GM23338 (cell line): ENCODE measurements at regions not wholly inside any gene's neighbourhood (a gene's known extent, or its start where the extent isn't known, plus 50 kb on each side); places are given as distances from the start of the nearest gene placed in this dataset.

Source experiments
- ATAC-seq: fragments of 200-7000 bp; cut with Tn5 transposase; 3 replicates; pipeline ENCODE4 v1.9.1; 2020
- DNase-seq: peaks from one replicate; pipeline ENCODE4 v3.0.0-alpha.2; 2015; ENCODE audit warnings: low spot score
- H2AFZ ChIP-seq: fragments of 200-600 bp; sonication (generic); 2 replicates; pipeline ENCODE4 v1.8.0; 2016; ENCODE audit warnings: antibody characterized with exemption, mild to moderate bottlenecking, moderate library complexity
- H3F3A ChIP-seq: fragments of 200-600 bp; sonication (generic); replicated peaks from 2 replicates; pipeline ENCODE4 v1.8.0; 2017; ENCODE audit warnings: antibody characterized with exemption, mixed run types, low read depth
- H3K27ac ChIP-seq: fragments of 200-600 bp; sonication (generic); 2 replicates; pipeline ENCODE4 v1.6.1; 2016; ENCODE audit warnings: low read depth
- H3K27me3 ChIP-seq: fragments of 200-600 bp; sonication (generic); 2 replicates; pipeline ENCODE4 v1.8.0; 2016; ENCODE audit warnings: mild to moderate bottlenecking, mixed run types, moderate library complexity; ENCODE audit not compliant: insufficient read depth
- H3K36me3 ChIP-seq: fragments of 200-600 bp; sonication (generic); 2 replicates; pipeline ENCODE4 v1.8.0; 2016; ENCODE audit warnings: mild to moderate bottlenecking; ENCODE audit not compliant: insufficient read depth
- H3K4me1 ChIP-seq: fragments of 200-600 bp; sonication (generic); 2 replicates; pipeline ENCODE4 v1.8.0; 2016; ENCODE audit warnings: mild to moderate bottlenecking, moderate library complexity; ENCODE audit not compliant: insufficient read depth
- H3K4me2 ChIP-seq: fragments of 200-600 bp; sonication (generic); 2 replicates; pipeline ENCODE4 v1.7.1; 2017; ENCODE audit warnings: mixed run types
- H3K4me3 ChIP-seq: fragments of 200-600 bp; sonication (generic); 2 replicates; pipeline ENCODE4 v1.6.1; 2016; ENCODE audit warnings: mixed run types
- H3K79me2 ChIP-seq: fragments of 200-600 bp; sonication (generic); replicated peaks from 2 replicates; pipeline ENCODE4 v1.8.0; 2017; ENCODE audit warnings: mild to moderate bottlenecking; ENCODE audit not compliant: insufficient read depth
- H3K9me2 ChIP-seq: fragments of 200-600 bp; sonication (generic); 2 replicates; pipeline ENCODE4 v1.8.0; 2017; ENCODE audit not compliant: insufficient read depth
- H4K20me1 ChIP-seq: fragments of 200-600 bp; sonication (generic); replicated peaks from 2 replicates; pipeline ENCODE4 v1.8.0; 2017; ENCODE audit warnings: mild to moderate bottlenecking; ENCODE audit not compliant: insufficient read depth
- H3K27ac Mint-ChIP-seq: 2 replicates; pipeline ENCODE4 v1.8.0; 2020; ENCODE audit warnings: inconsistent platforms, mild to moderate bottlenecking, moderate library complexity, mixed read lengths
- H3K27me3 Mint-ChIP-seq: 3 replicates; pipeline ENCODE4 v1.8.0; 2022; ENCODE audit warnings: low read depth, mild to moderate bottlenecking, moderate library complexity, mixed read lengths, inconsistent platforms; ENCODE audit not compliant: insufficient read depth, poor library complexity
- H3K36me3 Mint-ChIP-seq: 3 replicates; pipeline ENCODE4 v1.8.0; 2021; ENCODE audit warnings: low read depth, mild to moderate bottlenecking, inconsistent platforms, moderate library complexity, mixed read lengths
- H3K4me1 Mint-ChIP-seq: 3 replicates; pipeline ENCODE4 v1.8.0; 2020; ENCODE audit warnings: mild to moderate bottlenecking, inconsistent platforms, mixed read lengths
- H3K4me3 Mint-ChIP-seq: 3 replicates; pipeline ENCODE4 v1.8.0; 2021; ENCODE audit warnings: moderate library complexity, mild to moderate bottlenecking, inconsistent platforms, mixed read lengths
- H3K9me3 Mint-ChIP-seq: 3 replicates; pipeline ENCODE4 v1.8.0; 2020; ENCODE audit warnings: moderate library complexity, mild to moderate bottlenecking, inconsistent platforms, mixed read lengths
- CREB1 ChIP-seq: fragments of 250-450 bp; sonication (Bioruptor Pico); IDR thresholded peaks from 2 replicates; pipeline ENCODE4 v1.5.0; 2020; ENCODE audit warnings: low read depth, mild to moderate bottlenecking, moderate library complexity
- CTCF ChIP-seq, 2 experiments: fragments of 200-600 bp in 1 of 2; sonication (generic) in 1 of 2; conservative IDR thresholded peaks; 2 replicates each; pipeline versions ENCODE4 v1.5.1 to v1.6.1; 2016 to 2017; ENCODE audit warnings: antibody characterized with exemption in 2 of 2, low read depth in 2 of 2, mild to moderate bottlenecking in 2 of 2, moderate library complexity in 1 of 2
- EZH2phosphoT487 ChIP-seq: fragments of 200-600 bp; sonication (generic); IDR thresholded peaks from one replicate; pipeline ENCODE4 v1.8.1; 2018; ENCODE audit warnings: antibody characterized with exemption; ENCODE audit not compliant: unreplicated experiment
- JUNB ChIP-seq: IDR thresholded peaks from one replicate; pipeline ENCODE4 v1.6.1; 2016; ENCODE audit warnings: antibody characterized with exemption; ENCODE audit not compliant: unreplicated experiment
- NANOG ChIP-seq: IDR thresholded peaks from 2 replicates; pipeline ENCODE4 v1.6.1; 2016; ENCODE audit warnings: antibody characterized with exemption, borderline replicate concordance
- POLR2AphosphoS5 ChIP-seq: IDR thresholded peaks from 2 replicates; pipeline ENCODE4 v1.6.1; 2016; ENCODE audit warnings: antibody characterized with exemption, low read depth
- STAT1 ChIP-seq: IDR thresholded peaks from one replicate; pipeline ENCODE4 v1.6.1; 2016; ENCODE audit warnings: antibody characterized with exemption; ENCODE audit not compliant: unreplicated experiment
- ZNF114 ChIP-seq: fragments of 250-450 bp; sonication (Bioruptor Pico); IDR thresholded peaks from 2 replicates; pipeline ENCODE4 v1.5.0; 2020; ENCODE audit warnings: mild to moderate bottlenecking, moderate library complexity
- ZNF331 ChIP-seq: fragments of 250-450 bp; sonication (Bioruptor Pico); IDR thresholded peaks from 2 replicates; pipeline ENCODE4 v1.5.0; 2020; ENCODE audit warnings: low read depth, mild to moderate bottlenecking, moderate library complexity
- TF ChIP-seq, protein P1 (sequence below): IDR thresholded peaks from 2 replicates; pipeline ENCODE4 v1.6.1; 2016; ENCODE audit warnings: antibody characterized with exemption
- TF ChIP-seq, protein P2 (sequence below): fragments of 250-450 bp; sonication (Bioruptor Pico); IDR thresholded peaks from 2 replicates; pipeline ENCODE4 v1.5.0; 2020; ENCODE audit warnings: mild to moderate bottlenecking, moderate library complexity

- no peaks in the 10 kb centered on the region for H3K4me1 ChIP-seq
- H3K9me2 ChIP-seq, result 0 out of 2 replicates have a peak, but pooled peaks cover 5% of the 10 kb centered on the region
- H2AFZ ChIP-seq, result no peak overlapping the region
- no peak overlapping the region for H3K27ac ChIP-seq
- ATAC-seq, result no peak
- no peaks in the 10 kb centered on the region for H3K36me3 ChIP-seq
- no peaks in the 10 kb centered on the region for H4K20me1 ChIP-seq
- no peaks in the 10 kb centered on the region for H3K36me3 Mint-ChIP-seq
- H3F3A ChIP-seq, result no peaks in the 10 kb centered on the region
- TF ChIP-seq JUNB (no peak), STAT1 (no peak), ZNF331 (CRISPR knock-in tag) (no peak), NANOG (no peak)
- no peaks in the 10 kb centered on the region; the same call in 2 of the 3 replicates for H3K9me3 Mint-ChIP-seq
- peaks cover 5% of the 10 kb centered on the region for H3K27me3 Mint-ChIP-seq
- H3K4me3 ChIP-seq, result no peak overlapping the region
- no peak overlapping the region for H3K4me3 Mint-ChIP-seq
- no peaks in the 10 kb centered on the region for H3K79me2 ChIP-seq
- no peak overlapping the region for H3K27ac Mint-ChIP-seq
- H3K4me2 ChIP-seq, result no peak overlapping the region
- H3K4me1 Mint-ChIP-seq, result no peaks in the 10 kb centered on the region
- no peak for DNase-seq
- no peaks in the 10 kb centered on the region for H3K27me3 ChIP-seq
Observed at GRCh38 chr7:85381212-85381611, 194.4 kb upstream of the SEMA3D start.

DNA sequence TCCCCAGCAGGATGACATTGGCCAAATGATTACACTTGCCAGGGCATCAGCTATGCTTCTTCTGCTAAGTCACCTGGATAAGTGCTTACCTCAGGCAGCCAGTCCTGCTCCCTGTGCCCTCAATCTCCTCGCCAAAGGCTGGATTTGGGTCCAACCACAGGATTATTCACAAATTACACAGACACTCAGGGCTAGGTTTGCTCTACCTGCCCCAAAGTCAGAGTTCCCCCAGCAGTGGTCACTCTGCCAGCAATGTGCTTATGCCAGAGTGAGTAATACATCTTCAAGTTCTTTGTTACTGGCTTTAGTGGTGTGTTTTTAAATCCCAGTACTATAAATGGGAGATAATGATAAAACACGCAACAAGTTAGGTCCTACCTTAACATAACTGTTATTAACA, 189.7 kb upstream of the SEMA3D start:
- H3K36me3 ChIP-seq, result no peaks in the 10 kb centered on the region
- no peaks in the 10 kb centered on the region for H3K27me3 ChIP-seq
- ATAC-seq (no peak), DNase-seq (no peak)
- no peaks in the 10 kb centered on the region; the same call in 2 of the 3 replicates for H3K9me3 Mint-ChIP-seq
- no peak overlapping the region for H3K4me3 Mint-ChIP-seq
- no peaks in the 10 kb centered on the region for H3K4me1 ChIP-seq
- 0 out of 2 replicates have a peak, but pooled peaks cover 5% of the 10 kb centered on the region for H3K9me2 ChIP-seq
- no peak overlapping the region for H2AFZ ChIP-seq
- H3K27ac Mint-ChIP-seq, result no peak overlapping the region
- no peaks in the 10 kb centered on the region for H3K79me2 ChIP-seq
- H3K27ac ChIP-seq, result no peak overlapping the region
- no peaks in the 10 kb centered on the region for H3K4me1 Mint-ChIP-seq
- no peak for TF ChIP-seq CTCF (conservative IDR thresholded peaks at IDR 0.05; ENCODE audit: low read depth in 2 of 2)
- TF ChIP-seq EZH2phosphoT487, result no peak
- TF ChIP-seq, protein P1, sequence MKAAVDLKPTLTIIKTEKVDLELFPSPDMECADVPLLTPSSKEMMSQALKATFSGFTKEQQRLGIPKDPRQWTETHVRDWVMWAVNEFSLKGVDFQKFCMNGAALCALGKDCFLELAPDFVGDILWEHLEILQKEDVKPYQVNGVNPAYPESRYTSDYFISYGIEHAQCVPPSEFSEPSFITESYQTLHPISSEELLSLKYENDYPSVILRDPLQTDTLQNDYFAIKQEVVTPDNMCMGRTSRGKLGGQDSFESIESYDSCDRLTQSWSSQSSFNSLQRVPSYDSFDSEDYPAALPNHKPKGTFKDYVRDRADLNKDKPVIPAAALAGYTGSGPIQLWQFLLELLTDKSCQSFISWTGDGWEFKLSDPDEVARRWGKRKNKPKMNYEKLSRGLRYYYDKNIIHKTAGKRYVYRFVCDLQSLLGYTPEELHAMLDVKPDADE, result no peak
- TF ChIP-seq ZNF114 (CRISPR knock-in tag), result no peak
- TF ChIP-seq JUNB, result no peak
- no peak for TF ChIP-seq ZNF331 (CRISPR knock-in tag)
- TF ChIP-seq, protein P2, sequence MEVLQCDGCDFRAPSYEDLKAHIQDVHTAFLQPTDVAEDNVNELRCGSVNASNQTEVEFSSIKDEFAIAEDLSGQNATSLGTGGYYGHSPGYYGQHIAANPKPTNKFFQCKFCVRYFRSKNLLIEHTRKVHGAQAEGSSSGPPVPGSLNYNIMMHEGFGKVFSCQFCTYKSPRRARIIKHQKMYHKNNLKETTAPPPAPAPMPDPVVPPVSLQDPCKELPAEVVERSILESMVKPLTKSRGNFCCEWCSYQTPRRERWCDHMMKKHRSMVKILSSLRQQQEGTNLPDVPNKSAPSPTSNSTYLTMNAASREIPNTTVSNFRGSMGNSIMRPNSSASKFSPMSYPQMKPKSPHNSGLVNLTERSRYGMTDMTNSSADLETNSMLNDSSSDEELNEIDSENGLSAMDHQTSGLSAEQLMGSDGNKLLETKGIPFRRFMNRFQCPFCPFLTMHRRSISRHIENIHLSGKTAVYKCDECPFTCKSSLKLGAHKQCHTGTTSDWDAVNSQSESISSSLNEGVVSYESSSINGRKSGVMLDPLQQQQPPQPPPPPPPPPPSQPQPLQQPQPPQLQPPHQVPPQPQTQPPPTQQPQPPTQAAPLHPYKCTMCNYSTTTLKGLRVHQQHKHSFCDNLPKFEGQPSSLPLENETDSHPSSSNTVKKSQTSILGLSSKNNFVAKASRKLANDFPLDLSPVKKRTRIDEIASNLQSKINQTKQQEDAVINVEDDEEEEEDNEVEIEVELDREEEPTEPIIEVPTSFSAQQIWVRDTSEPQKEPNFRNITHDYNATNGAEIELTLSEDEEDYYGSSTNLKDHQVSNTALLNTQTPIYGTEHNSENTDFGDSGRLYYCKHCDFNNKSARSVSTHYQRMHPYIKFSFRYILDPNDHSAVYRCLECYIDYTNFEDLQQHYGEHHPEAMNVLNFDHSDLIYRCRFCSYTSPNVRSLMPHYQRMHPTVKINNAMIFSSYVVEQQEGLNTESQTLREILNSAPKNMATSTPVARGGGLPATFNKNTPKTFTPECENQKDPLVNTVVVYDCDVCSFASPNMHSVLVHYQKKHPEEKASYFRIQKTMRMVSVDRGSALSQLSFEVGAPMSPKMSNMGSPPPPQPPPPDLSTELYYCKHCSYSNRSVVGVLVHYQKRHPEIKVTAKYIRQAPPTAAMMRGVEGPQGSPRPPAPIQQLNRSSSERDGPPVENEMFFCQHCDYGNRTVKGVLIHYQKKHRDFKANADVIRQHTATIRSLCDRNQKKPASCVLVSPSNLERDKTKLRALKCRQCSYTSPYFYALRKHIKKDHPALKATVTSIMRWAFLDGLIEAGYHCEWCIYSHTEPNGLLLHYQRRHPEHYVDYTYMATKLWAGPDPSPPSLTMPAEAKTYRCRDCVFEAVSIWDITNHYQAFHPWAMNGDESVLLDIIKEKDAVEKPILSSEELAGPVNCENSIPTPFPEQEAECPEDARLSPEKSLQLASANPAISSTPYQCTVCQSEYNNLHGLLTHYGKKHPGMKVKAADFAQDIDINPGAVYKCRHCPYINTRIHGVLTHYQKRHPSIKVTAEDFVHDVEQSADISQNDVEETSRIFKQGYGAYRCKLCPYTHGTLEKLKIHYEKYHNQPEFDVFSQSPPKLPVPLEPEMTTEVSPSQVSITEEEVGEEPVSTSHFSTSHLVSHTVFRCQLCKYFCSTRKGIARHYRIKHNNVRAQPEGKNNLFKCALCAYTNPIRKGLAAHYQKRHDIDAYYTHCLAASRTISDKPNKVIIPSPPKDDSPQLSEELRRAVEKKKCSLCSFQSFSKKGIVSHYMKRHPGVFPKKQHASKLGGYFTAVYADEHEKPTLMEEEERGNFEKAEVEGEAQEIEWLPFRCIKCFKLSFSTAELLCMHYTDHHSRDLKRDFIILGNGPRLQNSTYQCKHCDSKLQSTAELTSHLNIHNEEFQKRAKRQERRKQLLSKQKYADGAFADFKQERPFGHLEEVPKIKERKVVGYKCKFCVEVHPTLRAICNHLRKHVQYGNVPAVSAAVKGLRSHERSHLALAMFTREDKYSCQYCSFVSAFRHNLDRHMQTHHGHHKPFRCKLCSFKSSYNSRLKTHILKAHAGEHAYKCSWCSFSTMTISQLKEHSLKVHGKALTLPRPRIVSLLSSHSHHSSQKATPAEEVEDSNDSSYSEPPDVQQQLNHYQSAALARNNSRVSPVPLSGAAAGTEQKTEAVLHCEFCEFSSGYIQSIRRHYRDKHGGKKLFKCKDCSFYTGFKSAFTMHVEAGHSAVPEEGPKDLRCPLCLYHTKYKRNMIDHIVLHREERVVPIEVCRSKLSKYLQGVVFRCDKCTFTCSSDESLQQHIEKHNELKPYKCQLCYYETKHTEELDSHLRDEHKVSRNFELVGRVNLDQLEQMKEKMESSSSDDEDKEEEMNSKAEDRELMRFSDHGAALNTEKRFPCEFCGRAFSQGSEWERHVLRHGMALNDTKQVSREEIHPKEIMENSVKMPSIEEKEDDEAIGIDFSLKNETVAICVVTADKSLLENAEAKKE (CRISPR knock-in tag), result no peak
- no peak for TF ChIP-seq CREB1 (CRISPR knock-in tag)
- TF ChIP-seq NANOG, result no peak
- no peak for TF ChIP-seq POLR2AphosphoS5
- no peak overlapping the region for H3K4me3 ChIP-seq
- H3K36me3 Mint-ChIP-seq, result no peaks in the 10 kb centered on the region
- H4K20me1 ChIP-seq, result no peaks in the 10 kb centered on the region
- H3K4me2 ChIP-seq, result no peak overlapping the region
- H3K27me3 Mint-ChIP-seq, result peaks cover 5% of the 10 kb centered on the region
- H3F3A ChIP-seq, result no peaks in the 10 kb centered on the region
